ENCODE measurements at regions not wholly inside any gene's neighbourhood (a gene's known extent, or its start where the extent isn't known, plus 50 kb on each side); places are given as distances from the start of the nearest gene placed in this dataset.
"Not testable (repeated sequence)": the region's sequence is repeated elsewhere in the genome, so short reads cannot be mapped to it uniquely, and the experiment has no call there.

GRCh38 chr5:39946356-39947045, 521.7 kb upstream of the DAB2 start:
- no peak for DNase-seq

- no peak for DNase-seq
Measured at GRCh38 chr5:39945870-39946269, 521.1 kb upstream of the DAB2 start.

- no peak for DNase-seq
Measured at GRCh38 chr5:39943811-39944210, 519.0 kb upstream of the DAB2 start.

GRCh38 chr5:39942606-39943005, 517.8 kb upstream of the DAB2 start:
- DNase-seq = no peak

- DNase-seq = no peak
Measured at GRCh38 chr5:39941416-39941815, 516.6 kb upstream of the DAB2 start.

GRCh38 chr5:39934830-39935229, 510.1 kb upstream of the DAB2 start:
- no peak for DNase-seq

- no peak for DNase-seq
Measured at GRCh38 chr5:39933061-39933460, 508.3 kb upstream of the DAB2 start.

GRCh38 chr5:39928709-39929108, 503.9 kb upstream of the DAB2 start:
- no peak for DNase-seq

GRCh38 chr5:39919876-39920275, 495.1 kb upstream of the DAB2 start:
- no peak for DNase-seq

- no peak for DNase-seq
Measured at GRCh38 chr5:39912906-39913305, 488.1 kb upstream of the DAB2 start.

- not testable (repeated sequence) for DNase-seq
Measured at GRCh38 chr5:39907267-39907951, 482.6 kb upstream of the DAB2 start.

GRCh38 chr5:39906146-39906545, 481.4 kb upstream of the DAB2 start:
- DNase-seq = no peak

- no peak for DNase-seq
Measured at GRCh38 chr5:39905356-39905755, 480.6 kb upstream of the DAB2 start.

- no peak for DNase-seq
Measured at GRCh38 chr5:39902626-39903025, 477.8 kb upstream of the DAB2 start.

- DNase-seq = no peak
Measured at GRCh38 chr5:39898731-39899130, 474.0 kb upstream of the DAB2 start.

- DNase-seq = no peak
Measured at GRCh38 chr5:39896706-39897105, 471.9 kb upstream of the DAB2 start.

GRCh38 chr5:39896104-39896503, 471.3 kb upstream of the DAB2 start:
- DNase-seq = no peak

- DNase-seq = no peak
Measured at GRCh38 chr5:39892708-39893107, 467.9 kb upstream of the DAB2 start.

- no peak for DNase-seq
Measured at GRCh38 chr5:39891376-39891775, 466.6 kb upstream of the DAB2 start.

GRCh38 chr5:39880985-39881384, 456.2 kb upstream of the DAB2 start:
- no peak for DNase-seq

- DNase-seq = no peak
Measured at GRCh38 chr5:39877479-39877878, 452.7 kb upstream of the DAB2 start.

- no peak for DNase-seq
Measured at GRCh38 chr5:39876146-39876545, 451.4 kb upstream of the DAB2 start.

- no peak for DNase-seq
Measured at GRCh38 chr5:39870137-39870536, 445.4 kb upstream of the DAB2 start.

- DNase-seq = no peak
Measured at GRCh38 chr5:39869396-39869795, 444.6 kb upstream of the DAB2 start.

GRCh38 chr5:39867923-39868322, 443.1 kb upstream of the DAB2 start:
- no peak for DNase-seq

Measured in NCI-H1417 (cell line).